Neural cell (in vitro differentiated cells): ENCODE measurements at regions not wholly inside any gene's neighbourhood (a gene's known extent, or its start where the extent isn't known, plus 50 kb on each side); places are given as distances from the start of the nearest gene placed in this dataset.

Experiments
- H2AFZ ChIP-seq: fragments of 200-600, 300-800 bp; sonication (generic), shearing (Covaris generic); 2 replicates; pipeline ENCODE4 v1.6.0; 2014; ENCODE audit warnings: low read depth, mild to moderate bottlenecking, antibody characterized with exemption, low read length, moderate library complexity
- H3F3A ChIP-seq: fragments of 200-600 bp; shearing (Covaris generic); 2 replicates; pipeline ENCODE4 v1.6.1; 2016; ENCODE audit warnings: mild to moderate bottlenecking, moderate library complexity, mixed read lengths, antibody characterized with exemption, low read length; ENCODE audit not compliant: insufficient read depth, poor library complexity, severe bottlenecking
- H3K27ac ChIP-seq: fragments of 200-600, 300-800 bp; sonication (generic), shearing (Covaris generic); 2 replicates; pipeline ENCODE4 v1.5.1; 2014; ENCODE audit warnings: mild to moderate bottlenecking, low read length, moderate library complexity
- H3K27me3 ChIP-seq: fragments of 300-800, 200-600 bp; sonication (generic), shearing (Covaris generic); 2 replicates; pipeline ENCODE4 v1.6.0; 2014; ENCODE audit warnings: mild to moderate bottlenecking, low read depth, low read length, moderate library complexity; ENCODE audit not compliant: insufficient read depth
- H3K36me3 ChIP-seq: fragments of 300-800, 200-600 bp; sonication (generic), shearing (Covaris generic); 2 replicates; pipeline ENCODE4 v1.5.1; 2014; ENCODE audit warnings: mild to moderate bottlenecking, antibody characterized with exemption, low read length, moderate library complexity; ENCODE audit not compliant: insufficient read depth
- H3K4me2 ChIP-seq: fragments of 300-800, 200-600 bp; sonication (generic), shearing (Covaris generic); 2 replicates; pipeline ENCODE4 v1.6.0; 2014; ENCODE audit warnings: mild to moderate bottlenecking, low read length
- H3K4me3 ChIP-seq: fragments of 300-800, 200-600 bp; sonication (generic), shearing (Covaris generic); 2 replicates; pipeline ENCODE4 v1.5.1; 2014; ENCODE audit warnings: mild to moderate bottlenecking, low read length, moderate library complexity
- H3K79me2 ChIP-seq: fragments of 200-600 bp; shearing (Covaris generic); replicated peaks from 2 replicates; pipeline ENCODE4 v1.6.0; 2014; ENCODE audit warnings: mild to moderate bottlenecking, low read length, moderate library complexity; ENCODE audit not compliant: insufficient read depth
- H3K9ac ChIP-seq: fragments of 300-800, 200-600 bp; sonication (generic), shearing (Covaris generic); 2 replicates; pipeline ENCODE4 v1.6.1; 2016; ENCODE audit warnings: mild to moderate bottlenecking, low read length, mixed read lengths
- H3K9me2 ChIP-seq: fragments of 200-600 bp; shearing (Covaris generic); 2 replicates; pipeline ENCODE4 v1.6.1; 2016; ENCODE audit warnings: mild to moderate bottlenecking, low read length, mixed read lengths; ENCODE audit not compliant: insufficient read depth
- H3K9me3 ChIP-seq: fragments of 200-600, 300-800 bp; sonication (generic), shearing (Covaris generic); 2 replicates; pipeline ENCODE4 v1.6.1; 2016; ENCODE audit warnings: mild to moderate bottlenecking, mixed run types, low read length, moderate library complexity, mixed read lengths
- H4K20me1 ChIP-seq: fragments of 200-600 bp; shearing (Covaris generic); 2 replicates; pipeline ENCODE4 v1.6.1; 2016; ENCODE audit warnings: mild to moderate bottlenecking, mixed run types; ENCODE audit not compliant: insufficient read depth
- EP300 ChIP-seq: fragments of 450-650 bp; conservative IDR thresholded peaks from 2 replicates; pipeline ENCODE4 v1.6.1; 2014; ENCODE audit warnings: antibody characterized with exemption, mild to moderate bottlenecking, moderate library complexity; ENCODE audit not compliant: poor library complexity, severe bottlenecking
- EZH2 ChIP-seq: fragments of 200-600, 300-800 bp; shearing (Covaris generic), sonication (generic); IDR thresholded peaks from 2 replicates; pipeline ENCODE4 v1.6.1; 2014; ENCODE audit warnings: antibody characterized with exemption, low read length, borderline replicate concordance, mild to moderate bottlenecking; ENCODE audit not compliant: insufficient read depth, poor library complexity, severe bottlenecking
- MXI1 ChIP-seq: fragments of 450-650 bp; conservative IDR thresholded peaks from 2 replicates; pipeline ENCODE4 v1.6.1; 2014; ENCODE audit warnings: antibody characterized with exemption, mild to moderate bottlenecking; ENCODE audit not compliant: poor library complexity, severe bottlenecking
- POLR2AphosphoS5 ChIP-seq: IDR thresholded peaks from 2 replicates; pipeline ENCODE4 v1.6.1; 2012
- RAD21 ChIP-seq: fragments of 450-650 bp; conservative IDR thresholded peaks from 2 replicates; pipeline ENCODE4 v1.6.1; 2014; ENCODE audit warnings: antibody characterized with exemption, mild to moderate bottlenecking, moderate library complexity
- SMC3 ChIP-seq: fragments of 450-650 bp; conservative IDR thresholded peaks from 2 replicates; pipeline ENCODE4 v1.6.1; 2014; ENCODE audit warnings: antibody characterized with exemption, mild to moderate bottlenecking, moderate library complexity; ENCODE audit not compliant: poor library complexity
- TAF1 ChIP-seq: IDR thresholded peaks from 2 replicates; pipeline ENCODE4 v1.6.1; 2012; ENCODE audit warnings: low read depth
- TF ChIP-seq, protein P1 (sequence below): IDR thresholded peaks from 2 replicates; pipeline ENCODE4 v1.6.1; 2012; ENCODE audit warnings: borderline replicate concordance
- TF ChIP-seq, protein P2 (sequence below): fragments of 450-650 bp; IDR thresholded peaks from 2 replicates; pipeline ENCODE4 v1.5.1; 2014; ENCODE audit warnings: antibody characterized with exemption, mild to moderate bottlenecking, moderate library complexity; ENCODE audit not compliant: poor library complexity, severe bottlenecking

GRCh38 chr11:98798333-98798732 is 222.4 kb upstream of the CNTN5 start:
- no peak overlapping the region for H3K4me3 ChIP-seq
- no peak overlapping the region for H3K9ac ChIP-seq
- no peaks in the 10 kb centered on the region for H4K20me1 ChIP-seq
- peaks cover 2% of the 10 kb centered on the region for H3K9me3 ChIP-seq
- no peaks in the 10 kb centered on the region for H3K9me2 ChIP-seq
- H3K4me2 ChIP-seq: no peak overlapping the region
- no peak overlapping the region for H3K27ac ChIP-seq
- TF ChIP-seq RAD21 (no peak), POLR2AphosphoS5 (no peak), MXI1 (no peak), SMC3 (no peak), TAF1 (no peak), EP300 (no peak), EZH2 (no peak)
- TF ChIP-seq, protein P1, sequence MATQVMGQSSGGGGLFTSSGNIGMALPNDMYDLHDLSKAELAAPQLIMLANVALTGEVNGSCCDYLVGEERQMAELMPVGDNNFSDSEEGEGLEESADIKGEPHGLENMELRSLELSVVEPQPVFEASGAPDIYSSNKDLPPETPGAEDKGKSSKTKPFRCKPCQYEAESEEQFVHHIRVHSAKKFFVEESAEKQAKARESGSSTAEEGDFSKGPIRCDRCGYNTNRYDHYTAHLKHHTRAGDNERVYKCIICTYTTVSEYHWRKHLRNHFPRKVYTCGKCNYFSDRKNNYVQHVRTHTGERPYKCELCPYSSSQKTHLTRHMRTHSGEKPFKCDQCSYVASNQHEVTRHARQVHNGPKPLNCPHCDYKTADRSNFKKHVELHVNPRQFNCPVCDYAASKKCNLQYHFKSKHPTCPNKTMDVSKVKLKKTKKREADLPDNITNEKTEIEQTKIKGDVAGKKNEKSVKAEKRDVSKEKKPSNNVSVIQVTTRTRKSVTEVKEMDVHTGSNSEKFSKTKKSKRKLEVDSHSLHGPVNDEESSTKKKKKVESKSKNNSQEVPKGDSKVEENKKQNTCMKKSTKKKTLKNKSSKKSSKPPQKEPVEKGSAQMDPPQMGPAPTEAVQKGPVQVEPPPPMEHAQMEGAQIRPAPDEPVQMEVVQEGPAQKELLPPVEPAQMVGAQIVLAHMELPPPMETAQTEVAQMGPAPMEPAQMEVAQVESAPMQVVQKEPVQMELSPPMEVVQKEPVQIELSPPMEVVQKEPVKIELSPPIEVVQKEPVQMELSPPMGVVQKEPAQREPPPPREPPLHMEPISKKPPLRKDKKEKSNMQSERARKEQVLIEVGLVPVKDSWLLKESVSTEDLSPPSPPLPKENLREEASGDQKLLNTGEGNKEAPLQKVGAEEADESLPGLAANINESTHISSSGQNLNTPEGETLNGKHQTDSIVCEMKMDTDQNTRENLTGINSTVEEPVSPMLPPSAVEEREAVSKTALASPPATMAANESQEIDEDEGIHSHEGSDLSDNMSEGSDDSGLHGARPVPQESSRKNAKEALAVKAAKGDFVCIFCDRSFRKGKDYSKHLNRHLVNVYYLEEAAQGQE: no peak
- TF ChIP-seq, protein P2, sequence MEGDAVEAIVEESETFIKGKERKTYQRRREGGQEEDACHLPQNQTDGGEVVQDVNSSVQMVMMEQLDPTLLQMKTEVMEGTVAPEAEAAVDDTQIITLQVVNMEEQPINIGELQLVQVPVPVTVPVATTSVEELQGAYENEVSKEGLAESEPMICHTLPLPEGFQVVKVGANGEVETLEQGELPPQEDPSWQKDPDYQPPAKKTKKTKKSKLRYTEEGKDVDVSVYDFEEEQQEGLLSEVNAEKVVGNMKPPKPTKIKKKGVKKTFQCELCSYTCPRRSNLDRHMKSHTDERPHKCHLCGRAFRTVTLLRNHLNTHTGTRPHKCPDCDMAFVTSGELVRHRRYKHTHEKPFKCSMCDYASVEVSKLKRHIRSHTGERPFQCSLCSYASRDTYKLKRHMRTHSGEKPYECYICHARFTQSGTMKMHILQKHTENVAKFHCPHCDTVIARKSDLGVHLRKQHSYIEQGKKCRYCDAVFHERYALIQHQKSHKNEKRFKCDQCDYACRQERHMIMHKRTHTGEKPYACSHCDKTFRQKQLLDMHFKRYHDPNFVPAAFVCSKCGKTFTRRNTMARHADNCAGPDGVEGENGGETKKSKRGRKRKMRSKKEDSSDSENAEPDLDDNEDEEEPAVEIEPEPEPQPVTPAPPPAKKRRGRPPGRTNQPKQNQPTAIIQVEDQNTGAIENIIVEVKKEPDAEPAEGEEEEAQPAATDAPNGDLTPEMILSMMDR: no peak
- H3K79me2 ChIP-seq: no peaks in the 10 kb centered on the region
- H2AFZ ChIP-seq: no peak overlapping the region
- no peaks in the 10 kb centered on the region for H3F3A ChIP-seq
- no peaks in the 10 kb centered on the region for H3K36me3 ChIP-seq
- H3K27me3 ChIP-seq: no peaks in the 10 kb centered on the region

DNA sequence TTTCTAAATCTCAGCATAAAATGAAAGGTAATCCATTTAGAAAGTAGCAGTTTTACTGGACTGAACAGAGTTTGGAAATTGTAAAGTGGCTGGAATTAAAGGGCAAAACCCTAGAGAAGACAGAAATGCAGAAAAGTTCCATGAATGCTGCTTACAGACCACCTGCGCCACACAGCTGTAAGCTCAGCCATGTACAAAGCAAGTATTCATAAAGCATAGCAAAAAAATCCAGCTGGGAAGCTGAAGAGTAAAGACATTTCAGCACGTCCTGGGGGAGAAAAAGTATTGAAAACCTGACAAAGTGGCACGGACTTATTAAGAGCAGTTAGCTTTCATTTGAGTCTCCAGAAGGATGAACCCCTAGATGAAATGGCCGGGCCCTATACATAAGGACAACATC is 220.1 kb upstream of the CNTN5 start:
- Histone ChIP-seq H2AFZ (no peak overlapping the region), H4K20me1 (no peaks in the 10 kb centered on the region), H3K9me2 (no peaks in the 10 kb centered on the region), H3K4me3 (no peak overlapping the region), H3K79me2 (no peaks in the 10 kb centered on the region), H3K9ac (no peak overlapping the region), H3K36me3 (no peaks in the 10 kb centered on the region), H3F3A (no peaks in the 10 kb centered on the region), H3K9me3 (no peaks in the 10 kb centered on the region), H3K27ac (no peak overlapping the region), H3K27me3 (no peaks in the 10 kb centered on the region), H3K4me2 (no peak overlapping the region)
- TF ChIP-seq EZH2 (no peak), EP300 (no peak), SMC3 (no peak), TAF1 (no peak), POLR2AphosphoS5 (no peak), RAD21 (no peak)
- TF ChIP-seq, protein P2: no peak
- TF ChIP-seq, protein P1: no peak
